HCT116 (cell line): ENCODE measurements at regions not wholly inside any gene's neighbourhood (a gene's known extent, or its start where the extent isn't known, plus 50 kb on each side); places are given as distances from the start of the nearest gene placed in this dataset.

Experiments used
- ATAC-seq: fragments of 200-7000 bp; cut with Tn5 transposase; 2 replicates; pipeline ENCODE4 v1.9.1; 2020; ENCODE audit warnings: mild to moderate bottlenecking, moderate library complexity
- BruUV-seq: library from RNA; stranded (reverse); fragments of 400-500 nt; replicated peaks from 2 replicates; lab custom pipeline; 2021; lab: Mats Ljungman, UMichigan
- CTCF ChIA-PET: fragments of 300-600 bp; sonication (Branson Sonifier 250); formaldehyde crosslinking; loops from one replicate; lab custom pipeline; 2021; ENCODE audit warnings: antibody characterized with exemption; lab: Charles Lee
- POLR2A ChIA-PET: fragments of 300-600, 350-600 bp; sonication (Branson Sonifier 250); formaldehyde crosslinking; loops from one replicate; lab custom pipeline; 2021; ENCODE audit warnings: antibody characterized with exemption; lab: Charles Lee
- RAD21 ChIA-PET, 2 experiments: fragments of 300-600 bp; sonication (Branson Sonifier 250); formaldehyde crosslinking; loops; one replicate each; lab custom pipeline; 2023; ENCODE audit warnings: low total read pairs in 2 of 2; ENCODE audit not compliant: uncharacterized antibody in 2 of 2, unreplicated experiment in 2 of 2, low non-redundant PET in 1 of 2; lab: Charles Lee
- DNase-seq: peaks from one replicate; pipeline ENCODE4 v3.0.0-alpha.2; 2010; ENCODE audit warnings: low read depth, low spot score
- H2AFZ ChIP-seq: fragments of 200-600 bp; shearing (Covaris generic), sonication (generic); 2 replicates; pipeline ENCODE4 v1.6.1; 2017; ENCODE audit warnings: low read depth, mixed run types, mixed read lengths, antibody characterized with exemption, low read length; ENCODE audit not compliant: poor library complexity, severe bottlenecking
- H3K27ac ChIP-seq: 2 replicates; pipeline ENCODE4 v1.5.1; 2012; ENCODE audit warnings: low read depth, low read length
- H3K27me3 ChIP-seq: fragments of 200-600 bp; sonication (generic); 2 replicates; pipeline ENCODE4 v1.6.1; 2016; ENCODE audit warnings: mixed run types, low read length, mixed read lengths; ENCODE audit not compliant: insufficient read depth
- H3K36me3 ChIP-seq, 2 experiments: fragments of 200-500 bp in 1 of 2; fragments of 200-600 bp in 1 of 2; sonication (Bioruptor generic) in 1 of 2; sonication (generic) in 1 of 2; 2 replicates each; pipeline versions ENCODE4 v1.5.1 to v1.6.1; 2014 to 2016; ENCODE audit warnings: low read length in 2 of 2, inconsistent platforms in 1 of 2, mixed read lengths in 1 of 2, mixed run types in 1 of 2; ENCODE audit not compliant: insufficient read depth in 2 of 2, control insufficient read depth in 1 of 2
- H3K4me1 ChIP-seq, 2 experiments: fragments of 200-600 bp in 1 of 2; sonication (generic) in 1 of 2; 2 replicates each; pipeline versions ENCODE4 v1.5.1 to v1.6.1; 2012 to 2017; ENCODE audit warnings: low read length in 2 of 2, inconsistent platforms in 1 of 2, mild to moderate bottlenecking in 1 of 2, mixed read lengths in 1 of 2, mixed run types in 1 of 2, moderate library complexity in 1 of 2; ENCODE audit not compliant: insufficient read depth in 2 of 2, control insufficient read depth in 1 of 2
- H3K4me2 ChIP-seq: fragments of 200-600 bp; sonication (generic); 2 replicates; pipeline ENCODE4 v1.6.1; 2017; ENCODE audit warnings: mixed run types, low read length, mixed read lengths
- H3K4me3 ChIP-seq, 2 experiments: fragments of 200-600 bp in 1 of 2; sonication (generic) in 1 of 2; replicated peaks in 1 of 2; 2 replicates each; pipeline ENCODE4 v1.5.1; 2011 to 2016; ENCODE audit warnings: low read length in 2 of 2, control low read depth in 1 of 2, low read depth in 1 of 2, mild to moderate bottlenecking in 1 of 2, mixed read lengths in 1 of 2, mixed run types in 1 of 2
- H3K79me2 ChIP-seq: fragments of 200-600 bp; sonication (generic); 2 replicates; pipeline ENCODE4 v1.6.1; 2017; ENCODE audit warnings: mild to moderate bottlenecking, mixed run types, low read length, moderate library complexity, mixed read lengths; ENCODE audit not compliant: insufficient read depth
- H3K9ac ChIP-seq: fragments of 200-600 bp; sonication (generic); 2 replicates; pipeline ENCODE4 v1.6.1; 2016; ENCODE audit warnings: low read length, mixed read lengths
- H3K9me2 ChIP-seq: fragments of 200-600 bp; sonication (generic), shearing (Covaris generic); 2 replicates; pipeline ENCODE4 v1.6.1; 2017; ENCODE audit warnings: mixed run types, mild to moderate bottlenecking, moderate library complexity; ENCODE audit not compliant: insufficient read depth
- H3K9me3 ChIP-seq, 2 experiments: fragments of 200-500 bp in 1 of 2; fragments of 200-600 bp in 1 of 2; sonication (Bioruptor generic) in 1 of 2; sonication (generic) in 1 of 2; 2 replicates each; pipeline ENCODE4 v1.6.1; 2014 to 2017; ENCODE audit warnings: low read length in 2 of 2, mixed read lengths in 2 of 2, inconsistent platforms in 1 of 2, low read depth in 1 of 2, mild to moderate bottlenecking in 1 of 2, mixed run types in 1 of 2, moderate library complexity in 1 of 2; ENCODE audit not compliant: control insufficient read depth in 1 of 2, insufficient read depth in 1 of 2
- H4K20me1 ChIP-seq: fragments of 200-600 bp; sonication (generic), shearing (Covaris generic); 2 replicates; pipeline ENCODE4 v1.6.1; 2017; ENCODE audit warnings: mixed run types, mild to moderate bottlenecking, moderate library complexity; ENCODE audit not compliant: insufficient read depth
- CBX3 ChIP-seq: IDR thresholded peaks from 2 replicates; pipeline ENCODE4 v1.6.1; 2012; ENCODE audit warnings: low read depth
- CEBPB ChIP-seq: IDR thresholded peaks from 2 replicates; pipeline ENCODE4 v1.6.1; 2012; ENCODE audit warnings: low read depth
- EGR1 ChIP-seq: IDR thresholded peaks from 2 replicates; pipeline ENCODE4 v1.6.1; 2012; ENCODE audit warnings: low read depth
- EZH2 ChIP-seq: fragments of 200-600 bp; sonication (generic); IDR thresholded peaks from 2 replicates; pipeline ENCODE4 v1.6.1; 2017; ENCODE audit warnings: antibody characterized with exemption, mixed run types
- MAX ChIP-seq: IDR thresholded peaks from 2 replicates; pipeline ENCODE4 v1.6.1; 2012
- POLR2A ChIP-seq: IDR thresholded peaks from 2 replicates; pipeline ENCODE4 v1.7.0; 2011; ENCODE audit warnings: borderline replicate concordance; ENCODE audit not compliant: insufficient read depth, insufficient read length; ENCODE audit errors: extremely low read depth
- POLR2AphosphoS5 ChIP-seq: IDR thresholded peaks from 2 replicates; pipeline ENCODE4 v1.6.1; 2011; ENCODE audit warnings: mild to moderate bottlenecking, low read depth, low read length, moderate library complexity
- RAD21 ChIP-seq: IDR thresholded peaks from 2 replicates; pipeline ENCODE4 v1.6.1; 2012; ENCODE audit warnings: low read depth, mild to moderate bottlenecking
- REST ChIP-seq: IDR thresholded peaks from 2 replicates; pipeline ENCODE4 v1.6.1; 2012; ENCODE audit warnings: low read depth
- SIN3A ChIP-seq: IDR thresholded peaks from 2 replicates; pipeline ENCODE4 v1.6.1; 2012; ENCODE audit warnings: low read depth
- SP1 ChIP-seq: IDR thresholded peaks from 2 replicates; pipeline ENCODE4 v1.6.1; 2012; ENCODE audit warnings: low read depth
- SRF ChIP-seq: IDR thresholded peaks from 2 replicates; pipeline ENCODE4 v1.6.1; 2012; ENCODE audit warnings: low read depth
- TCF7L2 ChIP-seq: IDR thresholded peaks from 2 replicates; pipeline ENCODE4 v1.7.0; 2011; ENCODE audit warnings: borderline replicate concordance, inconsistent platforms; ENCODE audit not compliant: insufficient read depth, insufficient read length; ENCODE audit errors: extremely low read depth
- ZBTB33 ChIP-seq: IDR thresholded peaks from 2 replicates; pipeline ENCODE4 v1.6.1; 2011; ENCODE audit warnings: mild to moderate bottlenecking, low read length, moderate library complexity; ENCODE audit not compliant: insufficient replicate concordance; ENCODE audit errors: extremely low read depth
- ZFX ChIP-seq: fragments of 450-650 bp; IDR thresholded peaks from 2 replicates; pipeline ENCODE4 v1.6.1; 2017
- ZNF274 ChIP-seq: fragments of 200-500 bp; sonication (Bioruptor generic); IDR thresholded peaks from 2 replicates; pipeline ENCODE4 v1.6.1; 2014; ENCODE audit warnings: mild to moderate bottlenecking, low read depth, low read length, inconsistent platforms
- intact Hi-C: fragments of 100-400 bp; cut with micrococcal nuclease; formaldehyde crosslinking; loops from 2 replicates; pipeline ENCODE4 v1.10.0; 2022
- TF ChIP-seq, protein P1 (sequence below): IDR thresholded peaks from 2 replicates; pipeline ENCODE4 v1.6.1; 2012
- TF ChIP-seq, protein P2 (sequence below), 3 experiments: fragments of 200-600 bp in 1 of 3; sonication (generic) in 1 of 3; IDR thresholded peaks in 2 of 3; conservative IDR thresholded peaks in 1 of 3; 2 replicates each; pipeline ENCODE4 v1.5.1; 2012 to 2017; ENCODE audit warnings: low read depth in 2 of 3, low read length in 2 of 3, antibody characterized with exemption in 1 of 3, borderline replicate concordance in 1 of 3, control low read depth in 1 of 3, mild to moderate bottlenecking in 1 of 3, mixed read lengths in 1 of 3, mixed run types in 1 of 3, moderate library complexity in 1 of 3; ENCODE audit not compliant: insufficient read depth in 1 of 3

DNA sequence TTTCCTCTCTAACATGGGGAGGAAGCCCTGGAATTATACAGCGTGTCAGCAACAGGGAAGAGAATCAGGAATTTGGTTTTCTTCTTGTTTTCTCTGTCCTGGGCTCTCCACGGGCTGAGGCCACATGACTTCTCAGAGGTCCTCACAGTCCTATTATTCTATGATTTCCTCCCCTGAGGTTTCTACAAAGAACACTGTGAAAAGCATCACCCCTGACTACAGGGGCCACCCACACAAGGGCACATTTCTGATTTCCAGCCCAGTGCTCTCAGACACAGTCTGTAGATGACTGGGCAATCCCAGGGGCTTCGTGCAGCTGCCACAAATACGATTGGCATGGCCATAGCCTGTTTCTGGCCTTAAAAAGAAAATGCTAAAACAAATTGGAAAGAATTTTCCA is 284.9 kb downstream of the CEMIP2 start (continued):
- TF ChIP-seq POLR2AphosphoS5: no peak

GRCh38 chr9:71479621-71480020 is 288.7 kb downstream of the CEMIP2 start:
- ATAC-seq (no peak), DNase-seq (no peak)
- H3K79me2 ChIP-seq: no peaks in the 10 kb centered on the region
- H3K4me3 ChIP-seq: no peak overlapping the region
- H3K9ac ChIP-seq: no peak overlapping the region
- BruUV-seq: no TSS peak
- peaks cover 49% of the 10 kb centered on the region for H3K27me3 ChIP-seq
- no peak overlapping the region for H3K27ac ChIP-seq
- H3K9me3 ChIP-seq: no peaks in the 10 kb centered on the region
- POLR2A ChIA-PET: no interaction called here
- TF ChIP-seq REST: no peak
- no peak for TF ChIP-seq ZNF274
- no peak for TF ChIP-seq CBX3
- no peak for TF ChIP-seq SP1
- TF ChIP-seq SIN3A: no peak
- no peak for TF ChIP-seq SRF
- TF ChIP-seq ZBTB33: no peak
- no peak for TF ChIP-seq MAX
- no peak for TF ChIP-seq TCF7L2
- TF ChIP-seq ZFX: no peak
- TF ChIP-seq, protein P1, sequence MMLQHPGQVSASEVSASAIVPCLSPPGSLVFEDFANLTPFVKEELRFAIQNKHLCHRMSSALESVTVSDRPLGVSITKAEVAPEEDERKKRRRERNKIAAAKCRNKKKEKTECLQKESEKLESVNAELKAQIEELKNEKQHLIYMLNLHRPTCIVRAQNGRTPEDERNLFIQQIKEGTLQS: no peak
- TF ChIP-seq, protein P2, sequence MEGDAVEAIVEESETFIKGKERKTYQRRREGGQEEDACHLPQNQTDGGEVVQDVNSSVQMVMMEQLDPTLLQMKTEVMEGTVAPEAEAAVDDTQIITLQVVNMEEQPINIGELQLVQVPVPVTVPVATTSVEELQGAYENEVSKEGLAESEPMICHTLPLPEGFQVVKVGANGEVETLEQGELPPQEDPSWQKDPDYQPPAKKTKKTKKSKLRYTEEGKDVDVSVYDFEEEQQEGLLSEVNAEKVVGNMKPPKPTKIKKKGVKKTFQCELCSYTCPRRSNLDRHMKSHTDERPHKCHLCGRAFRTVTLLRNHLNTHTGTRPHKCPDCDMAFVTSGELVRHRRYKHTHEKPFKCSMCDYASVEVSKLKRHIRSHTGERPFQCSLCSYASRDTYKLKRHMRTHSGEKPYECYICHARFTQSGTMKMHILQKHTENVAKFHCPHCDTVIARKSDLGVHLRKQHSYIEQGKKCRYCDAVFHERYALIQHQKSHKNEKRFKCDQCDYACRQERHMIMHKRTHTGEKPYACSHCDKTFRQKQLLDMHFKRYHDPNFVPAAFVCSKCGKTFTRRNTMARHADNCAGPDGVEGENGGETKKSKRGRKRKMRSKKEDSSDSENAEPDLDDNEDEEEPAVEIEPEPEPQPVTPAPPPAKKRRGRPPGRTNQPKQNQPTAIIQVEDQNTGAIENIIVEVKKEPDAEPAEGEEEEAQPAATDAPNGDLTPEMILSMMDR (IDR thresholded peaks at IDR 0.05 in 2 of 3, conservative IDR thresholded peaks at IDR 0.05 in 1 of 3; ENCODE audit: borderline replicate concordance in 1 of 3, insufficient read depth in 1 of 3, low read depth in 2 of 3, low read length in 2 of 3): no peak
- no peak for TF ChIP-seq EZH2
- TF ChIP-seq EGR1: no peak
- TF ChIP-seq CEBPB: no peak
- TF ChIP-seq POLR2A: no peak
- TF ChIP-seq RAD21: no peak
- H3K4me2 ChIP-seq: no peak overlapping the region
- intact Hi-C loops: no loop called here
- no peaks in the 10 kb centered on the region for H3K4me1 ChIP-seq
- RAD21 ChIA-PET: no interaction called here
- no peaks in the 10 kb centered on the region for H4K20me1 ChIP-seq
- no peaks in the 10 kb centered on the region; a peak in 1 of 4 replicates for H3K36me3 ChIP-seq
- no peaks in the 10 kb centered on the region for H3K9me2 ChIP-seq
- CTCF ChIA-PET: interaction anchor here (1.0 kb wide), 1 partner anchor 11 kb away, joined by 3 read pairs; no protein-coding TSS in a partner anchor
- H2AFZ ChIP-seq: no peak overlapping the region
